ENCODE measurements at regions not wholly inside any gene's neighbourhood (a gene's known extent, or its start where the extent isn't known, plus 50 kb on each side); places are given as distances from the start of the nearest gene placed in this dataset.

DNA sequence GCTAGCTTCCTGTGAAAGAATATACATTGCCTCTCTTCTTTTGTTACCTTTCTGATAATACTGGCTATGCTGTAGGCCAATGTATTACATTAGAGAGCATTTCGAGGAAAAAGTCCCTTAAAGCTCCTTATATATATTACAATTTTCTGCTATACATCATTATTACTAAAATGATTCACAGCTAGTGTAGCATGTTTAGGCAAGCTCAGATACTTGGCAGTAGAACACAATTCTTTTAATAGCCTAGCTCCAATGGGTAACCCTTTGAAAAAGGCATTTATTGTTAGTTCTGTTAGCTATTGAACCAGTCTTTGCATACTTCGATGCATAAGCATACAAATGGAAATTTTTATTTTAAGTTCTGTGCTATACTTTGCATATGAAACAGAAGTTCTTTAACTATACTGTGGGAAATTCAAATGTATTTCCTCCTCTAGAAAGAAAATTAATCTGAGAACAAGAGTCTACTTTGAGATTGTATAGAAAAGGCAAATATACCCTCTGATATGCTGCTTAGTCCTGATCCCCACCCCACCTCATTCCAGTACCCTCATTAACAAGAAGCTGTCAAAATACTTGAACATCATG is 55.6 kb upstream of the SKAP2 start:
- POLR2A ChIA-PET = no interaction called here
- H3K9me3 Mint-ChIP-seq = no peaks in the 10 kb centered on the region
- peaks cover 5% of the 10 kb centered on the region for H3K27me3 Mint-ChIP-seq
- TF ChIP-seq, protein P1, sequence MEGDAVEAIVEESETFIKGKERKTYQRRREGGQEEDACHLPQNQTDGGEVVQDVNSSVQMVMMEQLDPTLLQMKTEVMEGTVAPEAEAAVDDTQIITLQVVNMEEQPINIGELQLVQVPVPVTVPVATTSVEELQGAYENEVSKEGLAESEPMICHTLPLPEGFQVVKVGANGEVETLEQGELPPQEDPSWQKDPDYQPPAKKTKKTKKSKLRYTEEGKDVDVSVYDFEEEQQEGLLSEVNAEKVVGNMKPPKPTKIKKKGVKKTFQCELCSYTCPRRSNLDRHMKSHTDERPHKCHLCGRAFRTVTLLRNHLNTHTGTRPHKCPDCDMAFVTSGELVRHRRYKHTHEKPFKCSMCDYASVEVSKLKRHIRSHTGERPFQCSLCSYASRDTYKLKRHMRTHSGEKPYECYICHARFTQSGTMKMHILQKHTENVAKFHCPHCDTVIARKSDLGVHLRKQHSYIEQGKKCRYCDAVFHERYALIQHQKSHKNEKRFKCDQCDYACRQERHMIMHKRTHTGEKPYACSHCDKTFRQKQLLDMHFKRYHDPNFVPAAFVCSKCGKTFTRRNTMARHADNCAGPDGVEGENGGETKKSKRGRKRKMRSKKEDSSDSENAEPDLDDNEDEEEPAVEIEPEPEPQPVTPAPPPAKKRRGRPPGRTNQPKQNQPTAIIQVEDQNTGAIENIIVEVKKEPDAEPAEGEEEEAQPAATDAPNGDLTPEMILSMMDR (IDR thresholded peaks at IDR 0.05) = no peak
- H3K4me3 Mint-ChIP-seq = no peak overlapping the region
- H3K36me3 Mint-ChIP-seq (ENCODE audit: low read depth) = no peaks in the 10 kb centered on the region
- CTCF ChIA-PET = interaction anchor here (1.2 kb wide), 1 partner anchor 10 kb away, joined by 3 read pairs; no protein-coding TSS in a partner anchor
- no peak for DNase-seq
- no peaks in the 10 kb centered on the region for H3K4me1 Mint-ChIP-seq (ENCODE audit: low read depth)
- H3K27ac Mint-ChIP-seq = no peak overlapping the region
- intact Hi-C loops (cut with micrococcal nuclease) = no loop called here
- no peak for ATAC-seq

- CTCF ChIA-PET = no interaction called here
- no peak for ATAC-seq
- H3K36me3 Mint-ChIP-seq (ENCODE audit: low read depth) = no peaks in the 10 kb centered on the region
Measured at GRCh38 chr7:26918241-26918640, 53.9 kb upstream of the SKAP2 start.

DNA sequence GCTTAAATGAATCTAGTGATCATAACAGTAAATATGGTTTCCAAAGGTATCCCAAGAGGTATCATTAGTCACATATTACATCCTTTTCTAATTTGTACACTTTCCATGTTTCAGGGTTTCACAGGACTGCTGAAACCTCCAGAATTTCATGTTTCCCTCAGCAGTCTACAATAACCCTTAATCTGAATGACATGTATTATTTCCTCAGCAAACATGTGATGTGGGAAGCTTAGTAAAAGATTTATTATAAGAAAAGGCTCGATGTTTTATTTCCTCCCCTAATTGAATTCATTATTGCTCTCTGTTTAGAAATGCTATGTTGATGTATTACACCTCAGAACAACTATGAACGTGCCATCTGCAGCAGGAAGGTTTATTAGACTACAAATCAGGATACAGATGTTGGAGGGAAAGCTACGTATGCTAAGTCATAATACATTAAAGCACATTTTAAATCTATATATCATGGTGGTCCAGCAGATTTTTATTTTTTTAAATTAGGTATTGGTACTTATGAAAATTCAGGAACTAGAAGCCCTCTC is 52.5 kb upstream of the SKAP2 start:
- H3K36me3 Mint-ChIP-seq (ENCODE audit: low read depth) = no peaks in the 10 kb centered on the region

More at GRCh38 chr7:26918241-26918640, 53.9 kb upstream of the SKAP2 start:
- H3K9me3 Mint-ChIP-seq = no peaks in the 10 kb centered on the region
- no peak overlapping the region for H3K27ac Mint-ChIP-seq
- intact Hi-C loops (cut with micrococcal nuclease) = no loop called here
- H3K27me3 Mint-ChIP-seq = peaks cover 5% of the 10 kb centered on the region
- H3K4me3 Mint-ChIP-seq = no peak overlapping the region
- H3K4me1 Mint-ChIP-seq (ENCODE audit: low read depth) = no peaks in the 10 kb centered on the region
- no peak for DNase-seq
- TF ChIP-seq, protein P1 (IDR thresholded peaks at IDR 0.05) = no peak
- POLR2A ChIA-PET = no interaction called here

GRCh38 chr7:26916336-26916735 is 51.9 kb upstream of the SKAP2 start:
- Mint-ChIP-seq H3K36me3 (ENCODE audit: low read depth) (no peaks in the 10 kb centered on the region), H3K27me3 (peaks cover 5% of the 10 kb centered on the region), H3K4me1 (ENCODE audit: low read depth) (no peaks in the 10 kb centered on the region), H3K4me3 (no peak overlapping the region), H3K27ac (no peak overlapping the region), H3K9me3 (no peaks in the 10 kb centered on the region)
- ChIA-PET CTCF (no interaction called here), POLR2A (no interaction called here)
- TF ChIP-seq, protein P1 (IDR thresholded peaks at IDR 0.05) = no peak
- no peak for DNase-seq
- no peak for ATAC-seq
- intact Hi-C loops (cut with micrococcal nuclease) = no loop called here

More for the DNA sequence above, 52.5 kb upstream of the SKAP2 start:
- Mint-ChIP-seq H3K9me3 (no peaks in the 10 kb centered on the region), H3K27ac (no peak overlapping the region), H3K27me3 (peaks cover 5% of the 10 kb centered on the region), H3K4me3 (no peak overlapping the region), H3K4me1 (ENCODE audit: low read depth) (no peaks in the 10 kb centered on the region)
- ChIA-PET POLR2A (no interaction called here), CTCF (no interaction called here)
- intact Hi-C loops (cut with micrococcal nuclease) = no loop called here
- TF ChIP-seq, protein P1 (IDR thresholded peaks at IDR 0.05) = no peak
- DNase-seq (no peak), ATAC-seq (no peak)

Data from activated CD8-positive, alpha-beta T cell treated with anti-CD3 and anti-CD28 coated beads for 36 hours (primary cell).